HG03575 (cell line): ENCODE measurements at regions not wholly inside any gene's neighbourhood (a gene's known extent, or its start where the extent isn't known, plus 50 kb on each side); places are given as distances from the start of the nearest gene placed in this dataset.
A peak's percentile ranks its signal among the peaks of the same experiment; 100 is the strongest.

Source experiments
- ATAC-seq: cut with Tn5 transposase; IDR thresholded peaks from one replicate; pipeline ENCODE4 v1.9.1; 2021; ENCODE audit not compliant: unreplicated experiment, insufficient number of reproducible peaks, low FRiP score; ENCODE audit errors: extremely low read depth

- no peak for ATAC-seq
Measured at GRCh38 chrX:121894756-121895155, 847.3 kb downstream of the GLUD2 start.

- ATAC-seq = peak; percentile 47
Measured at GRCh38 chrX:121902463-121902862, 855.1 kb downstream of the GLUD2 start.

GRCh38 chrX:121903961-121904360, 856.6 kb downstream of the GLUD2 start:
- ATAC-seq = no peak

- no peak for ATAC-seq
Measured at GRCh38 chrX:121921258-121921657, 873.8 kb downstream of the GLUD2 start.

GRCh38 chrX:121931567-121931966, 884.2 kb downstream of the GLUD2 start:
- no peak for ATAC-seq

- no peak for ATAC-seq
Measured at GRCh38 chrX:121932688-121933087, 885.3 kb downstream of the GLUD2 start.

GRCh38 chrX:121949041-121949760, 901.8 kb downstream of the GLUD2 start:
- ATAC-seq = no peak

GRCh38 chrX:121958886-121959285, 911.5 kb downstream of the GLUD2 start:
- ATAC-seq = no peak

- no peak for ATAC-seq
Measured at GRCh38 chrX:121975671-121976070, 928.3 kb downstream of the GLUD2 start.

- ATAC-seq = no peak
Measured at GRCh38 chrX:121987163-121987562, 939.8 kb downstream of the GLUD2 start.

GRCh38 chrX:121987835-121988234, 940.4 kb downstream of the GLUD2 start:
- ATAC-seq = no peak

GRCh38 chrX:122004127-122004526, 956.7 kb downstream of the GLUD2 start:
- no peak for ATAC-seq

GRCh38 chrX:122026665-122027064, 979.3 kb downstream of the GLUD2 start:
- no peak for ATAC-seq

- ATAC-seq = no peak
Measured at GRCh38 chrX:122046226-122046625, 998.8 kb downstream of the GLUD2 start.

- ATAC-seq = no peak
Measured at GRCh38 chrX:122046815-122047214, 999.4 kb downstream of the GLUD2 start.

- no peak for ATAC-seq
Measured at GRCh38 chrX:122047261-122047660, 999.9 kb downstream of the GLUD2 start.

GRCh38 chrX:122055460-122055859, 1008.0 kb downstream of the GLUD2 start:
- ATAC-seq = no peak

GRCh38 chrX:122055979-122056715, 1008.7 kb downstream of the GLUD2 start:
- no peak for ATAC-seq

- ATAC-seq = no peak
Measured at GRCh38 chrX:122076241-122076640, 1028.8 kb downstream of the GLUD2 start.

- no peak for ATAC-seq
Measured at GRCh38 chrX:122078079-122078478, 1030.7 kb downstream of the GLUD2 start.
